IMR-90 (cell line): ENCODE measurements at regions not wholly inside any gene's neighbourhood (a gene's known extent, or its start where the extent isn't known, plus 50 kb on each side); places are given as distances from the start of the nearest gene placed in this dataset.

Experiments used
- BHLHE40 ChIP-seq: fragments of 150-350 bp; IDR thresholded peaks from 2 replicates; pipeline ENCODE4 v1.6.1; 2016; ENCODE audit warnings: mild to moderate bottlenecking, low read depth, low read length
- MAZ ChIP-seq: IDR thresholded peaks from 2 replicates; pipeline ENCODE4 v1.6.1; 2012; ENCODE audit warnings: low read depth, mild to moderate bottlenecking, low read length, improper control_type of control experiment, moderate library complexity, borderline replicate concordance
- MXI1 ChIP-seq: IDR thresholded peaks from 2 replicates; pipeline ENCODE4 v1.6.1; 2012; ENCODE audit warnings: low read depth, mild to moderate bottlenecking, low read length, moderate library complexity, borderline replicate concordance
- POLR2A ChIP-seq: IDR thresholded peaks from 2 replicates; pipeline ENCODE4 v1.6.1; 2012; ENCODE audit warnings: mild to moderate bottlenecking, low read depth, low read length
- RCOR1 ChIP-seq: IDR thresholded peaks from 2 replicates; pipeline ENCODE4 v1.6.1; 2012; ENCODE audit warnings: mild to moderate bottlenecking, low read length, improper control_type of control experiment; ENCODE audit not compliant: insufficient replicate concordance
- SMC3 ChIP-seq: fragments of 150-350 bp; IDR thresholded peaks from 2 replicates; pipeline ENCODE4 v1.6.1; 2016; ENCODE audit warnings: low read depth, mild to moderate bottlenecking, antibody characterized with exemption, low read length, moderate library complexity
- TF ChIP-seq, protein P1 (sequence below): conservative IDR thresholded peaks from 2 replicates; pipeline ENCODE4 v1.5.1; 2012; ENCODE audit warnings: mild to moderate bottlenecking, low read depth, low read length, improper control_type of control experiment
- TF ChIP-seq, protein P2 (sequence below): fragments of 150-350 bp; IDR thresholded peaks from 2 replicates; pipeline ENCODE4 v1.6.1; 2016; ENCODE audit warnings: low read depth, mild to moderate bottlenecking, low read length, moderate library complexity, borderline replicate concordance
- TF ChIP-seq, protein P3 (sequence below): fragments of 150-350 bp; IDR thresholded peaks from 2 replicates; pipeline ENCODE4 v1.6.1; 2017; ENCODE audit warnings: mild to moderate bottlenecking, antibody characterized with exemption, low read length, low read depth

DNA sequence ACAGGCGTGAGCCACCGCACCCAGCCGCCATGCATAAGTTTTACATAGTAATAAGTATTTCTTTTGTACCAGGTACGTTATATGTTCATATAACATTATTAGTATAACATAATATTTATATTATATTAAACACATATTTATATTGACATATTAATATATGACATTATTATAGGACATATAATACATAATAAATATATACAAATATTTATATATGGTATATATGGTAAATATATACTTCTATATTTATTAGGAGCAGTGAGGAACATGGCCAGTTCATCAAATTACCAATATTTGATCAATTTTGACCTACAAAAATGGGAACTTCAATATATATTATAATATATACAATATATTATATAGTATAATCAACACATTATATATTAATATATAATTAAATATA lies 245.9 kb upstream of the FGGY start:
- TF ChIP-seq BHLHE40 (no peak), POLR2A (no peak), RCOR1 (no peak), SMC3 (no peak), MAZ (no peak), MXI1 (no peak)
- TF ChIP-seq, protein P1, sequence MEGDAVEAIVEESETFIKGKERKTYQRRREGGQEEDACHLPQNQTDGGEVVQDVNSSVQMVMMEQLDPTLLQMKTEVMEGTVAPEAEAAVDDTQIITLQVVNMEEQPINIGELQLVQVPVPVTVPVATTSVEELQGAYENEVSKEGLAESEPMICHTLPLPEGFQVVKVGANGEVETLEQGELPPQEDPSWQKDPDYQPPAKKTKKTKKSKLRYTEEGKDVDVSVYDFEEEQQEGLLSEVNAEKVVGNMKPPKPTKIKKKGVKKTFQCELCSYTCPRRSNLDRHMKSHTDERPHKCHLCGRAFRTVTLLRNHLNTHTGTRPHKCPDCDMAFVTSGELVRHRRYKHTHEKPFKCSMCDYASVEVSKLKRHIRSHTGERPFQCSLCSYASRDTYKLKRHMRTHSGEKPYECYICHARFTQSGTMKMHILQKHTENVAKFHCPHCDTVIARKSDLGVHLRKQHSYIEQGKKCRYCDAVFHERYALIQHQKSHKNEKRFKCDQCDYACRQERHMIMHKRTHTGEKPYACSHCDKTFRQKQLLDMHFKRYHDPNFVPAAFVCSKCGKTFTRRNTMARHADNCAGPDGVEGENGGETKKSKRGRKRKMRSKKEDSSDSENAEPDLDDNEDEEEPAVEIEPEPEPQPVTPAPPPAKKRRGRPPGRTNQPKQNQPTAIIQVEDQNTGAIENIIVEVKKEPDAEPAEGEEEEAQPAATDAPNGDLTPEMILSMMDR, result no peak
- TF ChIP-seq, protein P2, sequence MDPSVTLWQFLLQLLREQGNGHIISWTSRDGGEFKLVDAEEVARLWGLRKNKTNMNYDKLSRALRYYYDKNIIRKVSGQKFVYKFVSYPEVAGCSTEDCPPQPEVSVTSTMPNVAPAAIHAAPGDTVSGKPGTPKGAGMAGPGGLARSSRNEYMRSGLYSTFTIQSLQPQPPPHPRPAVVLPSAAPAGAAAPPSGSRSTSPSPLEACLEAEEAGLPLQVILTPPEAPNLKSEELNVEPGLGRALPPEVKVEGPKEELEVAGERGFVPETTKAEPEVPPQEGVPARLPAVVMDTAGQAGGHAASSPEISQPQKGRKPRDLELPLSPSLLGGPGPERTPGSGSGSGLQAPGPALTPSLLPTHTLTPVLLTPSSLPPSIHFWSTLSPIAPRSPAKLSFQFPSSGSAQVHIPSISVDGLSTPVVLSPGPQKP, result no peak
- TF ChIP-seq, protein P3, sequence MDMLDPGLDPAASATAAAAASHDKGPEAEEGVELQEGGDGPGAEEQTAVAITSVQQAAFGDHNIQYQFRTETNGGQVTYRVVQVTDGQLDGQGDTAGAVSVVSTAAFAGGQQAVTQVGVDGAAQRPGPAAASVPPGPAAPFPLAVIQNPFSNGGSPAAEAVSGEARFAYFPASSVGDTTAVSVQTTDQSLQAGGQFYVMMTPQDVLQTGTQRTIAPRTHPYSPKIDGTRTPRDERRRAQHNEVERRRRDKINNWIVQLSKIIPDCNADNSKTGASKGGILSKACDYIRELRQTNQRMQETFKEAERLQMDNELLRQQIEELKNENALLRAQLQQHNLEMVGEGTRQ, result no peak
